HCT116 (cell line): ENCODE measurements at regions not wholly inside any gene's neighbourhood (a gene's known extent, or its start where the extent isn't known, plus 50 kb on each side); places are given as distances from the start of the nearest gene placed in this dataset.

Experiments used
- ATAC-seq: fragments of 200-7000 bp; cut with Tn5 transposase; 2 replicates; pipeline ENCODE4 v1.9.1; 2020; ENCODE audit warnings: mild to moderate bottlenecking, moderate library complexity
- BruUV-seq: library from RNA; stranded (reverse); fragments of 400-500 nt; replicated peaks from 2 replicates; lab custom pipeline; 2021; lab: Mats Ljungman, UMichigan
- CTCF ChIA-PET: fragments of 300-600 bp; sonication (Branson Sonifier 250); formaldehyde crosslinking; loops from one replicate; lab custom pipeline; 2021; ENCODE audit warnings: antibody characterized with exemption; lab: Charles Lee
- POLR2A ChIA-PET: fragments of 300-600, 350-600 bp; sonication (Branson Sonifier 250); formaldehyde crosslinking; loops from one replicate; lab custom pipeline; 2021; ENCODE audit warnings: antibody characterized with exemption; lab: Charles Lee
- RAD21 ChIA-PET, 2 experiments: fragments of 300-600 bp; sonication (Branson Sonifier 250); formaldehyde crosslinking; loops; one replicate each; lab custom pipeline; 2023; ENCODE audit warnings: low total read pairs in 2 of 2; ENCODE audit not compliant: uncharacterized antibody in 2 of 2, unreplicated experiment in 2 of 2, low non-redundant PET in 1 of 2; lab: Charles Lee
- DNase-seq: peaks from one replicate; pipeline ENCODE4 v3.0.0-alpha.2; 2010; ENCODE audit warnings: low read depth, low spot score
- H2AFZ ChIP-seq: fragments of 200-600 bp; shearing (Covaris generic), sonication (generic); 2 replicates; pipeline ENCODE4 v1.6.1; 2017; ENCODE audit warnings: low read depth, mixed run types, mixed read lengths, antibody characterized with exemption, low read length; ENCODE audit not compliant: poor library complexity, severe bottlenecking
- H3K27ac ChIP-seq: 2 replicates; pipeline ENCODE4 v1.5.1; 2012; ENCODE audit warnings: low read depth, low read length
- H3K27me3 ChIP-seq: fragments of 200-600 bp; sonication (generic); 2 replicates; pipeline ENCODE4 v1.6.1; 2016; ENCODE audit warnings: mixed run types, low read length, mixed read lengths; ENCODE audit not compliant: insufficient read depth
- H3K36me3 ChIP-seq, 2 experiments: fragments of 200-500 bp in 1 of 2; fragments of 200-600 bp in 1 of 2; sonication (Bioruptor generic) in 1 of 2; sonication (generic) in 1 of 2; 2 replicates each; pipeline versions ENCODE4 v1.5.1 to v1.6.1; 2014 to 2016; ENCODE audit warnings: low read length in 2 of 2, inconsistent platforms in 1 of 2, mixed read lengths in 1 of 2, mixed run types in 1 of 2; ENCODE audit not compliant: insufficient read depth in 2 of 2, control insufficient read depth in 1 of 2
- H3K4me1 ChIP-seq, 2 experiments: fragments of 200-600 bp in 1 of 2; sonication (generic) in 1 of 2; 2 replicates each; pipeline versions ENCODE4 v1.5.1 to v1.6.1; 2012 to 2017; ENCODE audit warnings: low read length in 2 of 2, inconsistent platforms in 1 of 2, mild to moderate bottlenecking in 1 of 2, mixed read lengths in 1 of 2, mixed run types in 1 of 2, moderate library complexity in 1 of 2; ENCODE audit not compliant: insufficient read depth in 2 of 2, control insufficient read depth in 1 of 2
- H3K4me2 ChIP-seq: fragments of 200-600 bp; sonication (generic); 2 replicates; pipeline ENCODE4 v1.6.1; 2017; ENCODE audit warnings: mixed run types, low read length, mixed read lengths
- H3K4me3 ChIP-seq, 2 experiments: fragments of 200-600 bp in 1 of 2; sonication (generic) in 1 of 2; replicated peaks in 1 of 2; 2 replicates each; pipeline ENCODE4 v1.5.1; 2011 to 2016; ENCODE audit warnings: low read length in 2 of 2, control low read depth in 1 of 2, low read depth in 1 of 2, mild to moderate bottlenecking in 1 of 2, mixed read lengths in 1 of 2, mixed run types in 1 of 2
- H3K79me2 ChIP-seq: fragments of 200-600 bp; sonication (generic); 2 replicates; pipeline ENCODE4 v1.6.1; 2017; ENCODE audit warnings: mild to moderate bottlenecking, mixed run types, low read length, moderate library complexity, mixed read lengths; ENCODE audit not compliant: insufficient read depth
- H3K9ac ChIP-seq: fragments of 200-600 bp; sonication (generic); 2 replicates; pipeline ENCODE4 v1.6.1; 2016; ENCODE audit warnings: low read length, mixed read lengths
- H3K9me2 ChIP-seq: fragments of 200-600 bp; sonication (generic), shearing (Covaris generic); 2 replicates; pipeline ENCODE4 v1.6.1; 2017; ENCODE audit warnings: mixed run types, mild to moderate bottlenecking, moderate library complexity; ENCODE audit not compliant: insufficient read depth
- H3K9me3 ChIP-seq, 2 experiments: fragments of 200-500 bp in 1 of 2; fragments of 200-600 bp in 1 of 2; sonication (Bioruptor generic) in 1 of 2; sonication (generic) in 1 of 2; 2 replicates each; pipeline ENCODE4 v1.6.1; 2014 to 2017; ENCODE audit warnings: low read length in 2 of 2, mixed read lengths in 2 of 2, inconsistent platforms in 1 of 2, low read depth in 1 of 2, mild to moderate bottlenecking in 1 of 2, mixed run types in 1 of 2, moderate library complexity in 1 of 2; ENCODE audit not compliant: control insufficient read depth in 1 of 2, insufficient read depth in 1 of 2
- H4K20me1 ChIP-seq: fragments of 200-600 bp; sonication (generic), shearing (Covaris generic); 2 replicates; pipeline ENCODE4 v1.6.1; 2017; ENCODE audit warnings: mixed run types, mild to moderate bottlenecking, moderate library complexity; ENCODE audit not compliant: insufficient read depth
- ATF3 ChIP-seq: IDR thresholded peaks from 2 replicates; pipeline ENCODE4 v1.6.1; 2012
- CEBPB ChIP-seq: IDR thresholded peaks from 2 replicates; pipeline ENCODE4 v1.6.1; 2012; ENCODE audit warnings: low read depth
- EGR1 ChIP-seq: IDR thresholded peaks from 2 replicates; pipeline ENCODE4 v1.6.1; 2012; ENCODE audit warnings: low read depth
- ELF1 ChIP-seq: IDR thresholded peaks from 2 replicates; pipeline ENCODE4 v1.6.1; 2012; ENCODE audit warnings: low read depth, borderline replicate concordance
- EZH2 ChIP-seq: fragments of 200-600 bp; sonication (generic); IDR thresholded peaks from 2 replicates; pipeline ENCODE4 v1.6.1; 2017; ENCODE audit warnings: antibody characterized with exemption, mixed run types
- EZH2phosphoT487 ChIP-seq: fragments of 200-600 bp; IDR thresholded peaks from 2 replicates; pipeline ENCODE4 v1.6.1; 2018; ENCODE audit warnings: antibody characterized with exemption, borderline replicate concordance
- FOSL1 ChIP-seq: IDR thresholded peaks from 2 replicates; pipeline ENCODE4 v1.6.1; 2012; ENCODE audit warnings: low read depth
- POLR2A ChIP-seq: IDR thresholded peaks from 2 replicates; pipeline ENCODE4 v1.7.0; 2011; ENCODE audit warnings: borderline replicate concordance; ENCODE audit not compliant: insufficient read depth, insufficient read length; ENCODE audit errors: extremely low read depth
- RAD21 ChIP-seq: IDR thresholded peaks from 2 replicates; pipeline ENCODE4 v1.6.1; 2012; ENCODE audit warnings: low read depth, mild to moderate bottlenecking
- SRF ChIP-seq: IDR thresholded peaks from 2 replicates; pipeline ENCODE4 v1.6.1; 2012; ENCODE audit warnings: low read depth
- TCF7L2 ChIP-seq: IDR thresholded peaks from 2 replicates; pipeline ENCODE4 v1.7.0; 2011; ENCODE audit warnings: borderline replicate concordance, inconsistent platforms; ENCODE audit not compliant: insufficient read depth, insufficient read length; ENCODE audit errors: extremely low read depth
- ZFX ChIP-seq: fragments of 450-650 bp; IDR thresholded peaks from 2 replicates; pipeline ENCODE4 v1.6.1; 2017
- ZNF274 ChIP-seq: fragments of 200-500 bp; sonication (Bioruptor generic); IDR thresholded peaks from 2 replicates; pipeline ENCODE4 v1.6.1; 2014; ENCODE audit warnings: mild to moderate bottlenecking, low read depth, low read length, inconsistent platforms
- intact Hi-C: fragments of 100-400 bp; cut with micrococcal nuclease; formaldehyde crosslinking; loops from 2 replicates; pipeline ENCODE4 v1.10.0; 2022
- TF ChIP-seq, protein P1 (sequence below): IDR thresholded peaks from 2 replicates; pipeline ENCODE4 v1.6.1; 2012
- TF ChIP-seq, protein P2 (sequence below), 3 experiments: fragments of 200-600 bp in 1 of 3; sonication (generic) in 1 of 3; IDR thresholded peaks in 2 of 3; conservative IDR thresholded peaks in 1 of 3; 2 replicates each; pipeline ENCODE4 v1.5.1; 2012 to 2017; ENCODE audit warnings: low read depth in 2 of 3, low read length in 2 of 3, antibody characterized with exemption in 1 of 3, borderline replicate concordance in 1 of 3, control low read depth in 1 of 3, mild to moderate bottlenecking in 1 of 3, mixed read lengths in 1 of 3, mixed run types in 1 of 3, moderate library complexity in 1 of 3; ENCODE audit not compliant: insufficient read depth in 1 of 3

GRCh38 chr12:38477340-38478090 lies 160.9 kb downstream of the ALG10B start:
- ATAC-seq, result no peak
- no peaks in the 10 kb centered on the region for H4K20me1 ChIP-seq
- H3K27ac ChIP-seq, result no peak overlapping the region
- no peak for DNase-seq
- H3K4me3 ChIP-seq, result no peak overlapping the region
- H3K9me3 ChIP-seq, result no peaks in the 10 kb centered on the region
- no peak overlapping the region for H3K9ac ChIP-seq
- intact Hi-C loops, result no loop called here
- H3K36me3 ChIP-seq, result no peaks in the 10 kb centered on the region
- no peaks in the 10 kb centered on the region for H3K4me1 ChIP-seq
- TF ChIP-seq EGR1, result no peak
- no peaks in the 10 kb centered on the region for H3K9me2 ChIP-seq
- ChIA-PET CTCF (no interaction called here), RAD21 (no interaction called here), POLR2A (no interaction called here)
- no peaks in the 10 kb centered on the region for H3K79me2 ChIP-seq
- H3K4me2 ChIP-seq, result no peak overlapping the region
- no peak overlapping the region for H2AFZ ChIP-seq
- no peaks in the 10 kb centered on the region for H3K27me3 ChIP-seq
- no TSS peak for BruUV-seq

DNA sequence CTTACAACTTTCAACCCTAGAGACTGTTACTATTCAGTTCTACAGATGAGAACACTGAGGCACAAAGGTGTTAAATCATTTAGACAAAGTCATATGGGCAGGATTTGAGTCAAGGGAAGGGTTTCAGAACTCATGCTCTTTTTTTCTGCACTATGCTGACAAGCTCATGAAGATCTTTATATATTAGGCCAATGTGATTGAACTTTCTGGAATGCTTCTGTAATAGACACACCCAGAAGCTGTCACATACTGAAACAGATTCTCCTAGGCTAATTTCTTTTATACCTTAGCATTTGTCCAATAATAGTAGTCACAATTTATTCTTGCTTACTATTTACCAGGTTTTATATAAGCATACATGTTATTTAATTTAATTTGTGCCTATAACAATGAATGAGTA lies 164.0 kb downstream of the ALG10B start:
- ChIA-PET RAD21 (no interaction called here), CTCF (no interaction called here), POLR2A (no interaction called here)
- H3K27ac ChIP-seq, result no peak overlapping the region
- H3K9ac ChIP-seq, result no peak overlapping the region
- no peaks in the 10 kb centered on the region for H3K9me2 ChIP-seq
- DNase-seq, result no peak
- H3K4me2 ChIP-seq, result no peak overlapping the region
- H2AFZ ChIP-seq, result no peak overlapping the region
- no peaks in the 10 kb centered on the region for H4K20me1 ChIP-seq
- no peaks in the 10 kb centered on the region for H3K79me2 ChIP-seq
- ATAC-seq, result no peak
- no peaks in the 10 kb centered on the region for H3K9me3 ChIP-seq
- no peaks in the 10 kb centered on the region for H3K27me3 ChIP-seq
- no peak overlapping the region for H3K4me3 ChIP-seq
- no peaks in the 10 kb centered on the region for H3K36me3 ChIP-seq
- H3K4me1 ChIP-seq, result no peaks in the 10 kb centered on the region
- BruUV-seq, result no TSS peak
- intact Hi-C loops, result no loop called here
- TF ChIP-seq, protein P1, sequence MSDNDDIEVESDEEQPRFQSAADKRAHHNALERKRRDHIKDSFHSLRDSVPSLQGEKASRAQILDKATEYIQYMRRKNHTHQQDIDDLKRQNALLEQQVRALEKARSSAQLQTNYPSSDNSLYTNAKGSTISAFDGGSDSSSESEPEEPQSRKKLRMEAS, result no peak
- TF ChIP-seq TCF7L2 (no peak), ATF3 (no peak), EZH2 (no peak), SRF (no peak), ZFX (no peak), FOSL1 (no peak), RAD21 (no peak), ELF1 (no peak), EGR1 (no peak), POLR2A (no peak), CEBPB (no peak), ZNF274 (no peak), EZH2phosphoT487 (no peak)
- TF ChIP-seq, protein P2, sequence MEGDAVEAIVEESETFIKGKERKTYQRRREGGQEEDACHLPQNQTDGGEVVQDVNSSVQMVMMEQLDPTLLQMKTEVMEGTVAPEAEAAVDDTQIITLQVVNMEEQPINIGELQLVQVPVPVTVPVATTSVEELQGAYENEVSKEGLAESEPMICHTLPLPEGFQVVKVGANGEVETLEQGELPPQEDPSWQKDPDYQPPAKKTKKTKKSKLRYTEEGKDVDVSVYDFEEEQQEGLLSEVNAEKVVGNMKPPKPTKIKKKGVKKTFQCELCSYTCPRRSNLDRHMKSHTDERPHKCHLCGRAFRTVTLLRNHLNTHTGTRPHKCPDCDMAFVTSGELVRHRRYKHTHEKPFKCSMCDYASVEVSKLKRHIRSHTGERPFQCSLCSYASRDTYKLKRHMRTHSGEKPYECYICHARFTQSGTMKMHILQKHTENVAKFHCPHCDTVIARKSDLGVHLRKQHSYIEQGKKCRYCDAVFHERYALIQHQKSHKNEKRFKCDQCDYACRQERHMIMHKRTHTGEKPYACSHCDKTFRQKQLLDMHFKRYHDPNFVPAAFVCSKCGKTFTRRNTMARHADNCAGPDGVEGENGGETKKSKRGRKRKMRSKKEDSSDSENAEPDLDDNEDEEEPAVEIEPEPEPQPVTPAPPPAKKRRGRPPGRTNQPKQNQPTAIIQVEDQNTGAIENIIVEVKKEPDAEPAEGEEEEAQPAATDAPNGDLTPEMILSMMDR (IDR thresholded peaks at IDR 0.05 in 2 of 3, conservative IDR thresholded peaks at IDR 0.05 in 1 of 3; ENCODE audit: borderline replicate concordance in 1 of 3, insufficient read depth in 1 of 3, low read depth in 2 of 3, low read length in 2 of 3), result no peak
